PFSK-1 (cell line): ENCODE measurements at regions not wholly inside any gene's neighbourhood (a gene's known extent, or its start where the extent isn't known, plus 50 kb on each side); places are given as distances from the start of the nearest gene placed in this dataset.

ENCODE experiments used
- FOXP2 ChIP-seq: optimal IDR thresholded peaks from 2 replicates; pipeline ENCODE3; 2011; ENCODE audit warnings: borderline replicate concordance, control low read depth, inconsistent platforms; ENCODE audit not compliant: insufficient read depth; ENCODE audit errors: extremely low read length, extremely low read depth
- POLR2AphosphoS5 ChIP-seq: IDR thresholded peaks from 2 replicates; pipeline ENCODE4 v1.6.1; 2012; ENCODE audit warnings: low read depth, mild to moderate bottlenecking, control low read depth, low read length, moderate library complexity
- REST ChIP-seq, 2 experiments: IDR thresholded peaks; 2 replicates each; pipeline versions ENCODE4 v1.6.1 to v1.8.0; 2011 to 2012; ENCODE audit warnings: low read depth in 2 of 2, low read length in 2 of 2, control low read depth in 1 of 2, inconsistent platforms in 1 of 2, mild to moderate bottlenecking in 1 of 2, moderate library complexity in 1 of 2; ENCODE audit not compliant: insufficient read depth in 1 of 2
- SIN3A ChIP-seq: IDR thresholded peaks from 2 replicates; pipeline ENCODE4 v1.6.1; 2012; ENCODE audit warnings: mild to moderate bottlenecking, low read length, moderate library complexity, borderline replicate concordance; ENCODE audit not compliant: insufficient read depth
- TAF1 ChIP-seq: IDR thresholded peaks from 2 replicates; pipeline ENCODE4 v1.6.1; 2012; ENCODE audit warnings: low read length, control low read depth, borderline replicate concordance; ENCODE audit not compliant: insufficient read depth

GRCh38 chr6:134453792-134454510, 136.0 kb upstream of the SGK1 start:
- TF ChIP-seq TAF1 (no peak), POLR2AphosphoS5 (no peak), REST (IDR thresholded peaks at IDR 0.05; ENCODE audit: insufficient read depth in 1 of 2, low read depth in 2 of 2, low read length in 2 of 2) (no peak), SIN3A (no peak), FOXP2 (no peak)

- TF ChIP-seq REST (IDR thresholded peaks at IDR 0.05; ENCODE audit: insufficient read depth in 1 of 2, low read depth in 2 of 2, low read length in 2 of 2), result no peak
- no peak for TF ChIP-seq TAF1
- no peak for TF ChIP-seq POLR2AphosphoS5
- no peak for TF ChIP-seq SIN3A
- TF ChIP-seq FOXP2, result no peak
Measured at GRCh38 chr6:134452906-134453305, 135.0 kb upstream of the SGK1 start.

GRCh38 chr6:134451529-134451928, 133.6 kb upstream of the SGK1 start:
- TF ChIP-seq FOXP2 (no peak), POLR2AphosphoS5 (no peak), SIN3A (no peak), TAF1 (no peak), REST (IDR thresholded peaks at IDR 0.05; ENCODE audit: insufficient read depth in 1 of 2, low read depth in 2 of 2, low read length in 2 of 2) (no peak)

GRCh38 chr6:134449781-134450180, 131.9 kb upstream of the SGK1 start:
- no peak for TF ChIP-seq TAF1
- no peak for TF ChIP-seq SIN3A
- TF ChIP-seq REST (IDR thresholded peaks at IDR 0.05; ENCODE audit: insufficient read depth in 1 of 2, low read depth in 2 of 2, low read length in 2 of 2), result no peak
- TF ChIP-seq POLR2AphosphoS5, result no peak
- TF ChIP-seq FOXP2, result no peak
